ENCODE measurements at regions not wholly inside any gene's neighbourhood (a gene's known extent, or its start where the extent isn't known, plus 50 kb on each side); places are given as distances from the start of the nearest gene placed in this dataset.
A peak's percentile ranks its signal among the peaks of the same experiment; 100 is the strongest.

- CTCF ChIA-PET (ENCODE audit: low intra/inter-chr PET ratio, low total read pairs) = no interaction called here
- in situ Hi-C loops (cut with HindIII; ENCODE audit: extremely low pct_ligation_motif_present, low pct_unique_long_range_greater_than_20kb) = no loop called here
- Histone ChIP-seq H3K4me1 (ENCODE audit: insufficient read depth, low read length) (no peaks in the 10 kb centered on the region), H3K27ac (ENCODE audit: extremely low read length, insufficient read depth, low read length) (no peak overlapping the region), H3K4me2 (ENCODE audit: low read depth, low read length) (no peak overlapping the region), H3K27me3 (ENCODE audit: control insufficient read depth in 1 of 2, insufficient read depth in 2 of 2, low read length in 2 of 2) (no peaks in the 10 kb centered on the region), H3K9ac (ENCODE audit: insufficient read depth, low read depth, low read length) (no peak overlapping the region), H3K4me3 (replicated peaks in 1 of 3; ENCODE audit: insufficient read depth in 1 of 3, low read depth in 2 of 3, low read length in 3 of 3) (no peak overlapping the region), H2AFZ (ENCODE audit: low read length) (no peak overlapping the region), H4K20me1 (ENCODE audit: insufficient read depth, low read length) (no peaks in the 10 kb centered on the region), H3K9me3 (ENCODE audit: low read length) (no peaks in the 10 kb centered on the region), H3K36me3 (replicated peaks in 1 of 2; ENCODE audit: control insufficient read depth in 1 of 2, insufficient read depth in 2 of 2, low read length in 2 of 2) (no peaks in the 10 kb centered on the region), H3K79me2 (ENCODE audit: insufficient read depth, low read length) (no peaks in the 10 kb centered on the region)
- FAIRE-seq = no peak
- ATAC-seq = no peak
- POLR2A ChIA-PET = no interaction called here
- intact Hi-C loops (cut with micrococcal nuclease; ENCODE audit: unreplicated experiment) = no loop called here
- TF ChIP-seq ZNF7 (CRISPR knock-in tag; IDR thresholded peaks at IDR 0.05) = no peak
- TF ChIP-seq SIN3A (IDR thresholded peaks at IDR 0.05; ENCODE audit: borderline replicate concordance, low read depth, low read length) = no peak
- TF ChIP-seq ZFP36 (IDR thresholded peaks at IDR 0.05; ENCODE audit: borderline replicate concordance, low read depth, low read length, partially characterized antibody) = no peak
- TF ChIP-seq ADNP (CRISPR knock-in tag; IDR thresholded peaks at IDR 0.05) = no peak
- TF ChIP-seq KDM1A (CRISPR knock-in tag; IDR thresholded peaks at IDR 0.05) = no peak
- no peak for TF ChIP-seq MZF1 (CRISPR knock-in tag; IDR thresholded peaks at IDR 0.05; ENCODE audit: borderline replicate concordance)
- no peak for TF ChIP-seq UBTF (CRISPR knock-in tag; IDR thresholded peaks at IDR 0.05)
- DNase-seq (ENCODE audit: low spot score) = no peak
- no TSS peak for BruUV-seq (replicated peaks)
Observed at GRCh38 chr12:76957301-76957700, 78.5 kb upstream of the CSRP2 start.

- Histone ChIP-seq H3K4me3 (replicated peaks in 1 of 3; ENCODE audit: insufficient read depth in 1 of 3, low read depth in 2 of 3, low read length in 3 of 3) (no peak overlapping the region), H3K4me2 (ENCODE audit: low read depth, low read length) (no peak overlapping the region), H2AFZ (ENCODE audit: low read length) (no peak overlapping the region), H4K20me1 (ENCODE audit: insufficient read depth, low read length) (no peaks in the 10 kb centered on the region), H3K9ac (ENCODE audit: insufficient read depth, low read depth, low read length) (no peak overlapping the region), H3K36me3 (replicated peaks in 1 of 2; ENCODE audit: control insufficient read depth in 1 of 2, insufficient read depth in 2 of 2, low read length in 2 of 2) (no peaks in the 10 kb centered on the region), H3K79me2 (ENCODE audit: insufficient read depth, low read length) (no peaks in the 10 kb centered on the region), H3K27me3 (ENCODE audit: control insufficient read depth in 1 of 2, insufficient read depth in 2 of 2, low read length in 2 of 2) (no peaks in the 10 kb centered on the region), H3K27ac (ENCODE audit: extremely low read length, insufficient read depth, low read length) (no peak overlapping the region), H3K4me1 (ENCODE audit: insufficient read depth, low read length) (no peaks in the 10 kb centered on the region), H3K9me3 (ENCODE audit: low read length) (no peaks in the 10 kb centered on the region)
- FAIRE-seq (no peak), ATAC-seq (no peak), DNase-seq (ENCODE audit: low spot score) (no peak)
- no TSS peak for BruUV-seq (replicated peaks)
- CTCF ChIA-PET (ENCODE audit: low intra/inter-chr PET ratio, low total read pairs) = no interaction called here
- intact Hi-C loops (cut with micrococcal nuclease; ENCODE audit: unreplicated experiment) (no loop called here), in situ Hi-C loops (cut with HindIII; ENCODE audit: extremely low pct_ligation_motif_present, low pct_unique_long_range_greater_than_20kb) (no loop called here)
- POLR2A ChIA-PET = no interaction called here
- TF ChIP-seq POLR2AphosphoS2 (IDR thresholded peaks at IDR 0.05; ENCODE audit: low read depth, low read length) (no peak), STAG1 (CRISPR knock-in tag; IDR thresholded peaks at IDR 0.05) (0 out of 2 replicates have a peak, but pooled peaks have one; percentile 7)
- WGBS (ENCODE audit: low lambda C conversion rate) = 4% methylated on average over 2 of the region's 2 CpGs
Observed at GRCh38 chr12:76952995-76953394, 74.2 kb upstream of the CSRP2 start.

All from HepG2 (cell line).